IPS DF 4.7 (cell line): ENCODE measurements at regions not wholly inside any gene's neighbourhood (a gene's known extent, or its start where the extent isn't known, plus 50 kb on each side); places are given as distances from the start of the nearest gene placed in this dataset.

Experiments
- DNase-seq: peaks from one replicate; pipeline ENCODE4 v3.0.0-alpha.2; 2013; ENCODE audit warnings: low spot score; ENCODE audit errors: extremely low read depth

- no peak for DNase-seq
These were observed 162.5 kb upstream of the SLC1A4 start for GRCh38 chr2:64826703-64827102.

- DNase-seq: no peak
These were observed 160.9 kb upstream of the SLC1A4 start for GRCh38 chr2:64828261-64828660.

- DNase-seq: no peak
These were observed 159.7 kb upstream of the SLC1A4 start for GRCh38 chr2:64829525-64829924.

- DNase-seq: peak; percentile 71
These were observed 157.8 kb upstream of the SLC1A4 start for GRCh38 chr2:64831134-64831976.

- DNase-seq: no peak
These were observed 157.2 kb upstream of the SLC1A4 start for GRCh38 chr2:64831977-64832328.

GRCh38 chr2:64832936-64833335 is 156.3 kb upstream of the SLC1A4 start:
- DNase-seq: no peak

GRCh38 chr2:64836566-64836965 is 152.6 kb upstream of the SLC1A4 start:
- no peak for DNase-seq

GRCh38 chr2:64837116-64837731 is 152.0 kb upstream of the SLC1A4 start:
- no peak for DNase-seq

GRCh38 chr2:64837925-64838641 is 151.1 kb upstream of the SLC1A4 start:
- DNase-seq: no peak

GRCh38 chr2:64838817-64839216 is 150.4 kb upstream of the SLC1A4 start:
- DNase-seq: no peak

GRCh38 chr2:64839844-64840243 is 149.4 kb upstream of the SLC1A4 start:
- no peak for DNase-seq

- no peak for DNase-seq
These were observed 148.7 kb upstream of the SLC1A4 start for GRCh38 chr2:64840426-64840881.

- no peak for DNase-seq
These were observed 147.7 kb upstream of the SLC1A4 start for GRCh38 chr2:64841461-64841860.

- no peak for DNase-seq
These were observed 147.2 kb upstream of the SLC1A4 start for GRCh38 chr2:64842030-64842429.

GRCh38 chr2:64844087-64844486 is 145.1 kb upstream of the SLC1A4 start:
- no peak for DNase-seq

GRCh38 chr2:64845273-64845905 is 143.8 kb upstream of the SLC1A4 start:
- no peak for DNase-seq

GRCh38 chr2:64846177-64846576 is 143.0 kb upstream of the SLC1A4 start:
- no peak for DNase-seq

- no peak for DNase-seq
These were observed 141.3 kb upstream of the SLC1A4 start for GRCh38 chr2:64847930-64848329.

- DNase-seq: no peak
These were observed 140.8 kb upstream of the SLC1A4 start for GRCh38 chr2:64848363-64848762.

GRCh38 chr2:64848945-64849344 is 140.3 kb upstream of the SLC1A4 start:
- DNase-seq: no peak

- DNase-seq: no peak
These were observed 138.6 kb upstream of the SLC1A4 start for GRCh38 chr2:64850642-64851041.

GRCh38 chr2:64852771-64853241 is 136.4 kb upstream of the SLC1A4 start:
- DNase-seq: no peak
